ENCODE measurements at regions not wholly inside any gene's neighbourhood (a gene's known extent, or its start where the extent isn't known, plus 50 kb on each side); places are given as distances from the start of the nearest gene placed in this dataset.

DNA sequence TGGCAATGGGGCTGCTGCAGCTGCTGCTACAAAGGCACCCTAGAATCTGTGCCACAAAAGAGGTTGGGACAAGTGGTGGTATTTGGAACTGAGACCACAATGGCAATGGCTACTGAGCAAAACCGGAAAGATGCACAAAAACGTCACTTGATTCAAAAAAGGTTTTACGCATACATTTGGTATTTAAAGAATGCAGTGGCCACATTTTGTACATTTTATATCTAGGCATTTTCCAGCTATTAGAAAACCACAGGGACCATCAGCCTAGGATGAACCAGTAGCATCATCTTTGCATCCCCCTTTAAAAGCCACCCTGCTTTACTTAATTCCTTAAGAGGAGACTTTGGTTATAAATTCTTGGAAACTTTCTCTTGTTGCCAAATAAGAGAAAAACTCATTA is 104.8 kb upstream of the CXCL13 start:
- Histone ChIP-seq H3K4me1 (ENCODE audit: control insufficient read depth, insufficient read depth, low read length) (no peaks in the 10 kb centered on the region), H3K4me3 (no peak overlapping the region), H3K36me3 (ENCODE audit: control insufficient read depth in 2 of 2, insufficient read depth in 2 of 2, low read length in 1 of 2) (no peaks in the 10 kb centered on the region), H4K20me1 (ENCODE audit: control insufficient read depth, insufficient read depth) (no peaks in the 10 kb centered on the region), H3K27ac (ENCODE audit: control insufficient read depth, insufficient read depth) (no peak overlapping the region), H3K4me2 (ENCODE audit: control insufficient read depth, insufficient read depth) (no peak overlapping the region), H3K9me3 (replicated peaks; ENCODE audit: control insufficient read depth, insufficient read depth, low read length) (no peaks in the 10 kb centered on the region; the same call in 2 of the 3 replicates), H3K27me3 (replicated peaks in 1 of 2; ENCODE audit: control insufficient read depth in 2 of 2, insufficient read depth in 2 of 2, low read length in 1 of 2) (no peaks in the 10 kb centered on the region), H3K79me2 (ENCODE audit: control insufficient read depth, insufficient read depth, low read length) (no peaks in the 10 kb centered on the region), H3K9ac (ENCODE audit: control insufficient read depth, insufficient read depth, low read length) (no peak overlapping the region), H2AFZ (ENCODE audit: control insufficient read depth, low read depth, low read length) (no peak overlapping the region)
- RAD21 ChIA-PET (ENCODE audit: unreplicated experiment), result no interaction called here
- 55% methylated on average over 3 of the region's 3 CpGs for WGBS (ENCODE audit: insufficient coverage, insufficient replicate concordance, low lambda C conversion rate, missing lambda C conversion rate)
- intact Hi-C loops (cut with micrococcal nuclease; ENCODE audit: unreplicated experiment) (no loop called here), in situ Hi-C loops (cut with MboI) (no loop called here)
- BruUV-seq (replicated peaks), result no TSS peak
- POLR2A ChIA-PET, result no interaction called here
- CTCF ChIA-PET, result no interaction called here
- FAIRE-seq, result no peak
- ATAC-seq, result no peak
- SMC1A ChIA-PET (ENCODE audit: uncharacterized antibody, unreplicated experiment), result no interaction called here
- TF ChIP-seq POLR2AphosphoS5 (IDR thresholded peaks at IDR 0.05; ENCODE audit: low read length) (no peak), RELB (IDR thresholded peaks at IDR 0.05; ENCODE audit: low read depth) (no peak), NFYB (IDR thresholded peaks at IDR 0.05; ENCODE audit: insufficient read depth, low read depth, low read length) (no peak)
- DNase-seq (ENCODE audit: low read depth, low spot score), result no peak

- BruUV-seq (replicated peaks), result no TSS peak
- ChIA-PET CTCF (no interaction called here), SMC1A (ENCODE audit: uncharacterized antibody, unreplicated experiment) (no interaction called here), POLR2A (no interaction called here), RAD21 (ENCODE audit: unreplicated experiment) (no interaction called here)
- no peak overlapping the region for H3K27ac ChIP-seq (ENCODE audit: control insufficient read depth, insufficient read depth)
- H3K27me3 ChIP-seq (replicated peaks in 1 of 2; ENCODE audit: control insufficient read depth in 2 of 2, insufficient read depth in 2 of 2, low read length in 1 of 2), result no peaks in the 10 kb centered on the region
- intact Hi-C loops (cut with micrococcal nuclease; ENCODE audit: unreplicated experiment), result no loop called here
- FAIRE-seq (no peak), ATAC-seq (no peak), DNase-seq (ENCODE audit: low read depth, low spot score) (no peak)
- H3K79me2 ChIP-seq (ENCODE audit: control insufficient read depth, insufficient read depth, low read length), result no peaks in the 10 kb centered on the region
- no peaks in the 10 kb centered on the region for H3K4me1 ChIP-seq (ENCODE audit: control insufficient read depth, insufficient read depth, low read length)
- no peak overlapping the region for H3K9ac ChIP-seq (ENCODE audit: control insufficient read depth, insufficient read depth, low read length)
- H3K9me3 ChIP-seq (replicated peaks; ENCODE audit: control insufficient read depth, insufficient read depth, low read length), result no peaks in the 10 kb centered on the region; the same call in 2 of the 3 replicates
- H3K4me2 ChIP-seq (ENCODE audit: control insufficient read depth, insufficient read depth), result no peak overlapping the region
- no peak overlapping the region for H3K4me3 ChIP-seq
- no peak overlapping the region for H2AFZ ChIP-seq (ENCODE audit: control insufficient read depth, low read depth, low read length)
- no peaks in the 10 kb centered on the region for H3K36me3 ChIP-seq (ENCODE audit: control insufficient read depth in 2 of 2, insufficient read depth in 2 of 2, low read length in 1 of 2)
- H4K20me1 ChIP-seq (ENCODE audit: control insufficient read depth, insufficient read depth), result no peaks in the 10 kb centered on the region
- in situ Hi-C loops (cut with MboI), result no loop called here
- TF ChIP-seq USF2 (IDR thresholded peaks at IDR 0.05; ENCODE audit: borderline replicate concordance, low read depth, low read length), result no peak
- no peak for TF ChIP-seq ZBED1 (IDR thresholded peaks at IDR 0.05; ENCODE audit: borderline replicate concordance)
- TF ChIP-seq MXI1 (IDR thresholded peaks at IDR 0.05; ENCODE audit: low read depth, low read length), result no peak
- no peak for TF ChIP-seq USF1 (IDR thresholded peaks at IDR 0.05; ENCODE audit: borderline replicate concordance, extremely low read length, insufficient read depth, low read depth, low read length)
- no peak for TF ChIP-seq CBFB (IDR thresholded peaks at IDR 0.05; ENCODE audit: low read depth)
- TF ChIP-seq, protein P1, sequence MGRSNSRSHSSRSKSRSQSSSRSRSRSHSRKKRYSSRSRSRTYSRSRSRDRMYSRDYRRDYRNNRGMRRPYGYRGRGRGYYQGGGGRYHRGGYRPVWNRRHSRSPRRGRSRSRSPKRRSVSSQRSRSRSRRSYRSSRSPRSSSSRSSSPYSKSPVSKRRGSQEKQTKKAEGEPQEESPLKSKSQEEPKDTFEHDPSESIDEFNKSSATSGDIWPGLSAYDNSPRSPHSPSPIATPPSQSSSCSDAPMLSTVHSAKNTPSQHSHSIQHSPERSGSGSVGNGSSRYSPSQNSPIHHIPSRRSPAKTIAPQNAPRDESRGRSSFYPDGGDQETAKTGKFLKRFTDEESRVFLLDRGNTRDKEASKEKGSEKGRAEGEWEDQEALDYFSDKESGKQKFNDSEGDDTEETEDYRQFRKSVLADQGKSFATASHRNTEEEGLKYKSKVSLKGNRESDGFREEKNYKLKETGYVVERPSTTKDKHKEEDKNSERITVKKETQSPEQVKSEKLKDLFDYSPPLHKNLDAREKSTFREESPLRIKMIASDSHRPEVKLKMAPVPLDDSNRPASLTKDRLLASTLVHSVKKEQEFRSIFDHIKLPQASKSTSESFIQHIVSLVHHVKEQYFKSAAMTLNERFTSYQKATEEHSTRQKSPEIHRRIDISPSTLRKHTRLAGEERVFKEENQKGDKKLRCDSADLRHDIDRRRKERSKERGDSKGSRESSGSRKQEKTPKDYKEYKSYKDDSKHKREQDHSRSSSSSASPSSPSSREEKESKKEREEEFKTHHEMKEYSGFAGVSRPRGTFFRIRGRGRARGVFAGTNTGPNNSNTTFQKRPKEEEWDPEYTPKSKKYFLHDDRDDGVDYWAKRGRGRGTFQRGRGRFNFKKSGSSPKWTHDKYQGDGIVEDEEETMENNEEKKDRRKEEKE (IDR thresholded peaks at IDR 0.05), result no peak
- TF ChIP-seq ZNF274 (IDR thresholded peaks at IDR 0.05; ENCODE audit: insufficient read depth, insufficient read length), result no peak
These were observed 104.4 kb upstream of the CXCL13 start for GRCh38 chr4:77501240-77501639.

Data from GM12878 (cell line).